Activated B cell treated with CpG ODN at 0.5 μM for 24 hours (primary cell): ENCODE measurements at regions not wholly inside any gene's neighbourhood (a gene's known extent, or its start where the extent isn't known, plus 50 kb on each side); places are given as distances from the start of the nearest gene placed in this dataset.

Experiments used
- ATAC-seq: fragments of 200-7000 bp; cut with Tn5 transposase; one replicate; pipeline ENCODE4 v1.10.0; 2021; ENCODE audit warnings: low read depth, mild to moderate bottlenecking, moderate library complexity
- CTCF ChIA-PET: fragments of 350-600 bp; sonication (Branson Sonifier 250); formaldehyde crosslinking; loops from one replicate; lab custom pipeline; 2021; ENCODE audit warnings: antibody characterized with exemption; lab: Charles Lee
- POLR2A ChIA-PET: fragments of 350-600 bp; sonication (Branson Sonifier 250); formaldehyde crosslinking; loops from one replicate; lab custom pipeline; 2021; ENCODE audit warnings: antibody characterized with exemption; lab: Charles Lee
- DNase-seq: peaks from one replicate; pipeline ENCODE4 v3.0.0; 2022
- H3K27ac Mint-ChIP-seq: one replicate; pipeline ENCODE4 v1.8.0; 2020; ENCODE audit warnings: mixed read lengths
- H3K27me3 Mint-ChIP-seq: one replicate; pipeline ENCODE4 v1.8.0; 2021; ENCODE audit warnings: mixed read lengths
- H3K36me3 Mint-ChIP-seq: one replicate; pipeline ENCODE4 v1.8.0; 2021; ENCODE audit warnings: low read depth, mixed read lengths
- H3K4me1 Mint-ChIP-seq: one replicate; pipeline ENCODE4 v1.8.0; 2021; ENCODE audit warnings: mixed read lengths
- H3K4me3 Mint-ChIP-seq: one replicate; pipeline ENCODE4 v1.8.0; 2020; ENCODE audit warnings: mild to moderate bottlenecking, mixed read lengths
- H3K9me3 Mint-ChIP-seq: one replicate; pipeline ENCODE4 v1.8.0; 2020; ENCODE audit warnings: mixed read lengths
- CTCF ChIP-seq: fragments of 200-600 bp; IDR thresholded peaks from one replicate; pipeline ENCODE4 v1.8.0; 2022; ENCODE audit warnings: antibody characterized with exemption, mild to moderate bottlenecking
- intact Hi-C: fragments of 100-400 bp; cut with micrococcal nuclease; formaldehyde crosslinking; loops from one replicate; pipeline ENCODE4 v1.15.1; 2024

GRCh38 chr13:109644069-109644750, 142.2 kb downstream of the IRS2 start:
- no peak for DNase-seq
- H3K27ac Mint-ChIP-seq, result no peak overlapping the region
- intact Hi-C loops, result no loop called here

GRCh38 chr13:109642358-109642757, 144.0 kb downstream of the IRS2 start:
- Mint-ChIP-seq H3K4me1 (peaks cover 2% of the 10 kb centered on the region), H3K4me3 (no peak overlapping the region), H3K9me3 (peaks cover 18% of the 10 kb centered on the region), H3K27ac (no peak overlapping the region), H3K27me3 (no peaks in the 10 kb centered on the region), H3K36me3 (no peaks in the 10 kb centered on the region)
- ChIA-PET POLR2A (no interaction called here), CTCF (no interaction called here)
- intact Hi-C loops, result no loop called here
- no peak for TF ChIP-seq CTCF
- DNase-seq, result no peak
- ATAC-seq, result no peak

More at GRCh38 chr13:109644069-109644750, 142.2 kb downstream of the IRS2 start:
- no peak for ATAC-seq
- ChIA-PET POLR2A (no interaction called here), CTCF (no interaction called here)
- Mint-ChIP-seq H3K4me3 (no peak overlapping the region), H3K36me3 (no peaks in the 10 kb centered on the region), H3K9me3 (peaks cover 17% of the 10 kb centered on the region), H3K4me1 (peaks cover 2% of the 10 kb centered on the region), H3K27me3 (no peaks in the 10 kb centered on the region)
- no peak for TF ChIP-seq CTCF

GRCh38 chr13:109636736-109637135, 149.6 kb downstream of the IRS2 start:
- ATAC-seq (no peak), DNase-seq (no peak)
- TF ChIP-seq CTCF, result no peak
- Mint-ChIP-seq H3K4me1 (no peaks in the 10 kb centered on the region), H3K27me3 (no peaks in the 10 kb centered on the region), H3K27ac (no peak overlapping the region), H3K4me3 (no peak overlapping the region), H3K9me3 (peaks cover 22% of the 10 kb centered on the region), H3K36me3 (no peaks in the 10 kb centered on the region)
- ChIA-PET CTCF (no interaction called here), POLR2A (no interaction called here)
- intact Hi-C loops, result no loop called here

GRCh38 chr13:109631069-109631468, 155.3 kb downstream of the IRS2 start:
- DNase-seq (no peak), ATAC-seq (no peak)
- intact Hi-C loops, result no loop called here
- POLR2A ChIA-PET, result no interaction called here
- Mint-ChIP-seq H3K27me3 (no peaks in the 10 kb centered on the region), H3K36me3 (no peaks in the 10 kb centered on the region), H3K4me3 (no peak overlapping the region), H3K9me3 (peaks cover 4% of the 10 kb centered on the region), H3K4me1 (no peaks in the 10 kb centered on the region), H3K27ac (no peak overlapping the region)
- CTCF ChIA-PET, result no interaction called here
- TF ChIP-seq CTCF, result no peak

- DNase-seq (no peak), ATAC-seq (no peak)
- ChIA-PET POLR2A (no interaction called here), CTCF (no interaction called here)
- intact Hi-C loops, result no loop called here
- H3K9me3 Mint-ChIP-seq, result peaks cover 4% of the 10 kb centered on the region
- TF ChIP-seq CTCF, result no peak
- H3K36me3 Mint-ChIP-seq, result no peaks in the 10 kb centered on the region
- no peaks in the 10 kb centered on the region for H3K27me3 Mint-ChIP-seq
- H3K4me3 Mint-ChIP-seq, result no peak overlapping the region
- H3K27ac Mint-ChIP-seq, result no peak overlapping the region
- no peaks in the 10 kb centered on the region for H3K4me1 Mint-ChIP-seq
These were observed 156.1 kb downstream of the IRS2 start for GRCh38 chr13:109630271-109630670.
